A549 (cell line): ENCODE measurements at regions not wholly inside any gene's neighbourhood (a gene's known extent, or its start where the extent isn't known, plus 50 kb on each side); places are given as distances from the start of the nearest gene placed in this dataset.

Source experiments
- CHD2 ChIP-seq: fragments of 150-350 bp; IDR thresholded peaks from 2 replicates; pipeline ENCODE4 v1.6.1; 2014; ENCODE audit warnings: low read length; ENCODE audit not compliant: partially characterized antibody
- CTCF ChIP-seq: fragments of >200 bp; sonication (Bioruptor Twin); formaldehyde crosslinking; IDR thresholded peaks from 3 replicates; pipeline ENCODE4 v1.5.1; 2016
- EP300 ChIP-seq, 2 experiments: fragments of >200 bp; sonication (Bioruptor Twin); formaldehyde crosslinking; IDR thresholded peaks; 2 replicates in 1 of 2; 3 replicates in 1 of 2; pipeline ENCODE4 v1.6.1; 2016 to 2017
- MAFK ChIP-seq: fragments of 450-650 bp; IDR thresholded peaks from 2 replicates; pipeline ENCODE4 v1.6.1; 2014; ENCODE audit not compliant: partially characterized antibody
- MAX ChIP-seq: IDR thresholded peaks from 2 replicates; pipeline ENCODE4 v1.6.1; 2012
- MAZ ChIP-seq: fragments of 150-350 bp; IDR thresholded peaks from 2 replicates; pipeline ENCODE4 v1.6.1; 2014; ENCODE audit warnings: antibody characterized with exemption, low read depth, low read length, borderline replicate concordance
- PBX3 ChIP-seq: IDR thresholded peaks from 2 replicates; pipeline ENCODE4 v1.6.1; 2012
- POLR2A ChIP-seq: IDR thresholded peaks from 2 replicates; pipeline ENCODE4 v1.6.1; 2012; ENCODE audit warnings: mild to moderate bottlenecking, low read length
- POLR2AphosphoS2 ChIP-seq: conservative IDR thresholded peaks from 2 replicates; pipeline ENCODE4 v1.6.1; 2012; ENCODE audit warnings: low read length, improper control_type of control experiment, inconsistent platforms
- REST ChIP-seq: fragments of 200-600 bp; sonication (generic); IDR thresholded peaks from 2 replicates; pipeline ENCODE4 v1.6.1; 2016; ENCODE audit warnings: antibody characterized with exemption, mild to moderate bottlenecking, moderate library complexity
- RFX5 ChIP-seq: fragments of 450-650 bp; IDR thresholded peaks from 2 replicates; pipeline ENCODE4 v1.7.1; 2014; ENCODE audit warnings: antibody characterized with exemption, mild to moderate bottlenecking, moderate library complexity
- RNF2 ChIP-seq: fragments of 200-600 bp; sonication (generic); IDR thresholded peaks from 2 replicates; pipeline ENCODE4 v1.6.1; 2016; ENCODE audit warnings: low read depth, mild to moderate bottlenecking, antibody characterized with exemption, moderate library complexity, borderline replicate concordance
- SMC3 ChIP-seq: fragments of >200 bp; sonication (Bioruptor Twin); formaldehyde crosslinking; IDR thresholded peaks from 3 replicates; pipeline ENCODE4 v1.6.1; 2018; ENCODE audit warnings: inconsistent platforms
- SREBF2 ChIP-seq: fragments of 450-650 bp; IDR thresholded peaks from 2 replicates; pipeline ENCODE4 v1.6.1; 2014; ENCODE audit warnings: mild to moderate bottlenecking, moderate library complexity

GRCh38 chr4:90057091-90057490, 70.1 kb upstream of the CCSER1 start:
- TF ChIP-seq CTCF (no peak), POLR2A (no peak), EP300 (IDR thresholded peaks at IDR 0.05) (no peak), CHD2 (no peak), REST (no peak), MAX (no peak), SREBF2 (no peak), RNF2 (no peak), MAZ (no peak), MAFK (no peak), PBX3 (no peak), POLR2AphosphoS2 (no peak), SMC3 (no peak), RFX5 (no peak)
